NCI-H510A treated with DMSO at 0.1 percent for 48 hours (cell line): ENCODE measurements at regions not wholly inside any gene's neighbourhood (a gene's known extent, or its start where the extent isn't known, plus 50 kb on each side); places are given as distances from the start of the nearest gene placed in this dataset.

ENCODE experiments used
- DNase-seq: peaks from one replicate; lab custom pipeline; 2025; lab: John Stamatoyannopoulos, UW

- no peak for DNase-seq
Observed at GRCh38 chr2:45068571-45069140, 59.4 kb upstream of the SIX2 start.

DNA sequence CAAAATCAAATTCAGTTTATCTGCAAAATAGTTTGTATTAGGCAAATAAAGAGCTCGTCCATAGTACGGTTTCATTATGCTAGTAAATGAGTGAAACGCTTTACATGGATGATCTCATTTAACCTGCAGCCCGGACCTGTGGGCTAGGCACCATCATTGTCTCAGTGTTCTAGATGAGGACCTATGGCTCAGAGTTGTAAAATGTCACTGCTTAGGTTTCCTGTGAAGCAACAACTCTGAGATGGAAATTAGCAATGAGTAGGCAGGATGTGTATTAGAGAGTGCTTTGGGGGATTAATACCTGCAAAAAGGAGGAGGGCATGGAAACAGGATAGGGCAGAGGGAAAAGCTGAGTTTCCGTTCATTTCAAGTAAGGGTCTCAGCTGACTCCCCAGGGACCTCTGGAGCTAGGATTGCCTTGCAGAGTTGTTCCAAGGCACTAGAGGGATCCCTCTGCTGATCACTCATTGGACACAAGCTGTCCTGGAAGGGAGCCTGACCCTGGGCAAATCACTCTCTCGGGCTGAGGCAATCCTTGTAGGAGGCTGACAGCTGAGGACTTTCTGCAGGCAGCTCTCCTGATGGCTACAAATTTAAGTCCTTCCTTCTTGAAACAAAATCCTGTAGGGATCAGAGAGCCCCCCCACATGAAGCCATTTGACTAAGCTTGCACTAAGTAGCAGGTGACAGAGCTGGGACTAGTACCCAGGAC is 58.8 kb upstream of the SIX2 start:
- DNase-seq = no peak
